ENCODE measurements at regions not wholly inside any gene's neighbourhood (a gene's known extent, or its start where the extent isn't known, plus 50 kb on each side); places are given as distances from the start of the nearest gene placed in this dataset.

DNA sequence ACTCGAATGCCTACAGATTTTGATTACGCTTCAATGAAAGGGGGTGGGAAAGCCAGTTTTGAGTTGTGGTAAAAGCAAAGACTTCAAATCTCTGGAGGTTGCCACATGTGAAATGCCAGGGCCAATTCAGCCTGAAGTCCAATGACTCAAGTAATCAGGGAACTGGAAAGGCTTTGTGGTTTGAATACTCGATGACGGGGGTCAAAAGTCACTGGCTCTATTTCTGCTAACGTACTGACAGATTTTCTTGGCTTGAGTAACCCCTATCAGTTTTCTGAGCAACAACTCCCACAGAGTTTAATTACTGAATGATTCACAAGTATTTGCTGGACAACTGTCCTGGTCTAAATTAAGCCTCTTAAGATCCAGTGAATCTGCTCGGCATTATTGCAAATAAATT is 152.2 kb downstream of the SIPA1L2 start:
- DNase-seq (ENCODE audit: low spot score), result no peak

GRCh38 chr1:232476538-232476950 is 153.4 kb downstream of the SIPA1L2 start:
- no peak for DNase-seq (ENCODE audit: low spot score)

DNA sequence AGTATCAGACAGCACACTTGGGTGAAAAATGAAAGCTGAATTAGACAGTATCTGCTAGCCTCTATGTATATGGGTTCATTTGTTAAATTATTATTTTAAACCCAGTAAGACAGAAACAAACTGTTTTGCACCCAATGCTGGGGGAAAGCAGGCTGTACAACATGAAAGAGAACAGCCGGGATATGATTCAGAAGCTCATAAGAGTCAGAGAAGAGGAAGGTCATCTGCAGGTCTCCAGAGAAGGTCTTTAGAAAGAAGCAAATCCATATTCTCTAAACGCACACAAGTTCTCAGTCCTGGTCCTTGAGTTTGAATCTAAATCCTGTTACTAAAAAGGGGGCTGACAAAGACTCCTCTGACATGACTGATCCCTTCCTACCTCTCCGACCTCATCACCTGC is 155.1 kb downstream of the SIPA1L2 start:
- no peak for DNase-seq (ENCODE audit: low spot score)

DNA sequence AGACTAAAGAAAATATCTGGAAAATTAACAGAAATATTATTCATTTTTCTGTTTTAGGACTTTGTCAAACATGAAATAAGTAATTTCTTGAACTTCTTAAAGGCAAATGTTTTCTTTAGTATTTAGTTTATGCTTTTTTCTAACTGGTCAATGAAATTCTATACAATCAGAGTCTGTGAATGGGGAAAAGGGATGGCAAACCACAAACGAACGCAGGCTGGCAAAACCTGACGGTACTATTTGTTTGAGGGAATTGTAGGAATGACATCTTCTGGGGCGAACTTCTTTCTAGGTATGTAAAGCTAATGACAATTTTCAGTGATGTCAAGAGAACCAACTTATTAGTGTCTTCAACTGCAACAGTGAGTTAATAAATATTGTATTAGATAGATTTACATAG is 156.0 kb downstream of the SIPA1L2 start:
- DNase-seq (ENCODE audit: low spot score), result no peak

GRCh38 chr1:232473324-232473723 is 156.6 kb downstream of the SIPA1L2 start:
- no peak for DNase-seq (ENCODE audit: low spot score)

- no peak for DNase-seq (ENCODE audit: low spot score)
These were observed 157.4 kb downstream of the SIPA1L2 start for GRCh38 chr1:232472485-232473041.

- no peak for DNase-seq (ENCODE audit: low spot score)
These were observed 158.7 kb downstream of the SIPA1L2 start for GRCh38 chr1:232471250-232471649.

DNA sequence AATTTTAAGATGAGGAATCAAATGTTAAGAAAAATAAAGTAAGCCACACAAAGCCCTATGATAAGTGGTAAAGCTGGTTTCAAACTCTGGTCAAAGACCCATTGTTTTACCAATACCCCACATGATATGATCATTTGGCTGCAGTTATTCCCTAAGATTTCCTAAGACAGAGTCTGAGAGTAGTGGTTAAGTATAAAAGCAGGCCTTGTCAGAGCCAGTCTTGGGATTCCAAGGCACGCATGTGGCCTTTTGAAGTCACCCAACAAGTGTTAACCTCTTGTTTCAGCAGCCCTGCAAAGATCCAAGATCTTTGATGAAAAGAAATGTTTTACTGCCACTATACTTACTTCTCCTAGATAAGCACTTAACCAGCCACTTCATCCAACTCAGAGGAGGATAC is 159.2 kb downstream of the SIPA1L2 start:
- no peak for DNase-seq (ENCODE audit: low spot score)

DNA sequence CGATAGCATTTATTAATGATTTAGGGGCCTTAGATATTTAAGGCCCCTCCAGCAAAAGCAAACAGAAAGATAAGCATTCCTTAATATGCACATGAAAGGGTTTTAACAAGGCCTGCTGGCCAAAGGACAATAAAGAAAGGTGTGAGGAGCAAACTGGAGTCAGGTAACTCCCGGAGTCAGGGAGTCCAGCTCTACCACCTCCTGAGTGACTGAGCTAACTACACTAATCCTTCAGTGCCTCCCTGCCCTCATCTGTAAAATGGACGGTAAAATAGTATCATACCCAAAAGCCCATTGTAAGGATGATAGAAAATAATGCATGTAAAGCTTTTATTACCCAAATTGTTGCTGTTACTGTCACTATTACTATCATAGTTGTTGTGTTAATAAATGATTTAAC is 161.7 kb downstream of the SIPA1L2 start:
- no peak for DNase-seq (ENCODE audit: low spot score)

DNA sequence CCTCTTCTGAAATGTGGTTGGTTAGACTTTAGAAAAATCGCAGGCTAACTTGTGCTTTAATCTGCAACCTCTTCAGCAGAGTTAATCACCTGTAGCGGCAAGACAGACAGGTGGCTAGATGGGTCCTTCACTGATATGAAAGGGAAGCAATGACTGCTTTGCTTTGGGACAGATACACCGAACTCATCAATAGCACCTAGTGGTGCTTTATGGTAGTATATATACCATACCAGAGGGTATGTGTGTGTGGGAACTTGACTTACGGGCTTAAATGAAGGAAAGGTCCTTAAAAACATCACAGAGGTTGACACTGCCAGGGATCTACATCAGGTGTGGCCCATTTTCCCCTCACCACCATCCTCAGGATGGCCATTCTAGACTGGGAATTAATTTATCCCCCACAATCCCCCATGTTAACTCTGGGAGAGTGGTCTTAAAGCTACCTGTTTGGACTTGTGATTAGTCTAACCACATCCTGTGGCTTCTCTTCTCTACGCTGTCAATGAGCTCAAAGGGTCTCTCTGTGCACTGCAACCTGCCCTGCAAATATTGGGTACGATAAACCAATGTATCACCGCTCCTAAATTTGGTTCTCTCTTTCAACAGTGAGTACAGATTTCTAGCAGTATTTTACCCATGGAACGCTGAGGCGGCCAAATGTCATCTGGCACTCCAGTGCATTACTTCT is 162.7 kb downstream of the SIPA1L2 start:
- no peak for DNase-seq (ENCODE audit: low spot score)

- no peak for DNase-seq (ENCODE audit: low spot score)
These were observed 165.6 kb downstream of the SIPA1L2 start for GRCh38 chr1:232464325-232464724.

GRCh38 chr1:232463225-232463624 is 166.7 kb downstream of the SIPA1L2 start:
- no peak for DNase-seq (ENCODE audit: low spot score)

DNA sequence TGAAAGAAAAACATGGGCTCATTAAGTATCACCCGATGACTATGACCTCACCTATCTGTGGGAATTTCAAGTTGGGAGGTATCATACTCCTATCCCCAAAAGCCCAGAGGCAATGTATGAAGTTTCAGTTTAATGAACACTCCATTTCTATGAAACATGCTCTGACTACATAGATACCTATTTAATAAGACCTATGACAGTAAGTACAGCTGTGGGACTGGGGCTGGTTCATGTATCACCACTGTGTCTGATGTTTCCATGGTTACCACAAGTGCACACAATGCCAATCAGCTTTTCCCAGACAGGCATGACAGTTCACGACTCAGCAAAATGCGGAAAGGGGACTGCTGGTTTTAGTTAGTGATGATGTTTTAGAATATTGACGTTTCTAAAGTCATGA is 167.7 kb downstream of the SIPA1L2 start:
- no peak for DNase-seq (ENCODE audit: low spot score)

GRCh38 chr1:232459826-232460225 is 170.1 kb downstream of the SIPA1L2 start:
- DNase-seq (ENCODE audit: low spot score), result no peak

DNA sequence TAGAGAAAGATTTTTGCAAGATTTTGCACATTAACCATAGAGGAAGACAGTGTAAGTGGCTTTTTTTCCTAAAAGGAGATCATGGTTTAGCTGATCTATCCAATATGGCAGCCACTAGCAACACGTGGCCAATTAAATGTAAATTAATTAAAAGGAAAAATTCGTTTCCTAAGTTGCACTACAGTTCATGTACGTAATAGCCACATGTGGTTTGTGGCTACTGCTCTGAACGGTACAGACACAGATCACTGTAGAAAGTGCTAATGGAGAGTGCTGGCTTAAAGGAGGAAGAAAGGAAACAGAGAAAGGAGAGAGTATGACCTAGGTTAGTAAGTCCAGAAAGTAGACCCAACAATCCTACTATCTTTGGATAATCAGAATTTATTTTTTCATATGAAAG is 170.8 kb downstream of the SIPA1L2 start:
- DNase-seq (ENCODE audit: low spot score), result no peak

GRCh38 chr1:232457595-232457994 is 172.3 kb downstream of the SIPA1L2 start:
- DNase-seq (ENCODE audit: low spot score), result peak; percentile 34

GRCh38 chr1:232456714-232457113 is 173.2 kb downstream of the SIPA1L2 start:
- DNase-seq (ENCODE audit: low spot score), result no peak

DNA sequence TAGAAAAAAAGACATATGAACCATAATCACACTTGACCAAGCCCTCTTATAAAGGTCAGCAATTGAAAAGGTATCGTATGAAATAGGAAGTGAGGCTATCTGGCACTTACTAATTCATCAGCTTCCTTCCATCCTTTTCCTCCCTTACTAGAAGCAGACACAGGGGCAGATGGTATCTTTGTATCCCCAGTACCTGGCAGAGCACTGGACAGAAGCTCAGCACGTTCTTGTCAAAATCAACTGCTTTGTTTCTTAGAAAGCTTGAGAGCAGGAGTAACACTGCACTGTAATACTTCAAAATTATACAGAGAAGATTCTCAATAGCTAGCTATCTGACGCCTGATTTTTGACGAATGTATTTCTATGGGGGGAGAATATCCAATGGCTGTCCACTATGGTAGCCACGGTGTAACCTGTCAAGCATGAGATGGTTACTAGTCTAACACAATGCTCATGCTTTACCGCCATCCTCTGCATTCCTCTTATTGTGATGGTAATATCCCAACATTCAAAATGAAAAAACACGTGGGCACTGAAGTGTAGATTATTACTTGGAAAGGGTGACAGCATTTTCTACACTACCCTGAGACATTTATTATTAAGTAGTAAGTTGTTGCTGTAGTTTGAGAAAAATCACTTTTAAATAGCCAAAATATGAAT is 175.6 kb downstream of the SIPA1L2 start:
- no peak for DNase-seq (ENCODE audit: low spot score)

DNA sequence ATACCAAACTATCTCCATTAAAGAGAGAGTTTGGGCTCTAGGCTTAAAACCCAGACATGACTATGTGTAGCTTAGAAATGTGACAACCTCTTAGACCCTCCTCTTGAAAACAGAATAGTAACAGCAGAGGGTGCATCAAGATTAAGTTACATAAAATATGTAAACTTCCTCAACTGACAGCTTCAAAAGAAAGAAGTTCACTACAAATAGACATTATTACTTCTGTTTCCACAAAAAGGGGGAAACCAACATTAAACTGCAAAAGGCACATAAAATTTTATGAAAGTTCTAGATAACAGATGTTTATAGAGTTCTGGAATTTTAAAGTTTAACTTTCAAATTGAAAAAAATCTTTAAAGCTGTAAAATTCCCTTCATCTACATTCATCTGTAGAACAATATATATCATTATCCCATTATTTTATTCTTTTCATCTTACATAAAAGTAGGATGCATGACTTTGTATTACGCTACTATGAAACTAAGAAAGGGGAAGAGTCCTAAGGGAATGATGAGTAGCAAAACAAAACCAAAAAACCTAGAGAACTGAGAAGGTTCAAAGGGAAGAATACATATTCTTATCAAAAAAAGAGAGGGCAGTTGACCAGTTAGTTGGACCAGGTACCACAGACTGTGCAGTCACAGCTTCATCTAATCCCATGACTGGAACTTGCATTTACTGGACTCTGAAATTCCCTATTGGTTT is 177.0 kb downstream of the SIPA1L2 start:
- no peak for DNase-seq (ENCODE audit: low spot score)

DNA sequence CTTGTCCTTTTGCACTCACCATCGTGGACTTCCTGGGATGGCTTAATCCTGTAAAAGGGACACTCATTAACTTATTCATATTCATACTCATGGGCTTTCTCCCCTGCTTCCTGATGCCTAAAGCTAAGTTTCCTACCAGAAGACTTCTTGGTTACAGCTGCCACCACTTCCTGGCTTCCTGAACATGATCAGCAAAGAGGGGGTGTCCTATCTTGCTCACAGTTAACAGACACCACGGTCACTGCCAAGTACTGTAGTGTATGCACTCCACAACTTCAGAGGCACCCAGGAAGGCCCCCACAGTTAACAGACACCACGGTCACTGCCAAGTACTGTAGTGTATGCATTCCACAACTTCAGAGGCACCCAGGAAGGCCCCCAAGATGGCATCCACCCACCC is 177.8 kb downstream of the SIPA1L2 start:
- no peak for DNase-seq (ENCODE audit: low spot score)

DNA sequence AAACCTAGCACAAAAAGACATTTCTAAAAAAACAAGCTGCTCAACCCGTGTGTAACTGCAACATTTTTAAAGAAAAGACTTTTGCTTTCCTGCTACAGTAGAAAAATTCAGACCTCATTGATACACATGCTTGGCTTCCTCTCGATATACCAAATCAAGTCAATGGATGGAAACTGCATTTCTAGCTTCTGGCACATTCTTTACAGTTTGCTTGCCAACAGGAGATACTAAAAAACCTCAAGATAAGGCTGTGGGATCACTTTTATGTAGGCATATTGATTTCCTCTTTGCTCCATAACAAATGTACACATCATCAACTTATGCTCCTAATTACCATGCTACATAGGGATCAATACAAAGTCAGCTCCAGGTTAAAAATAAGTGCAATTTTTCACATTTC is 178.4 kb downstream of the SIPA1L2 start:
- DNase-seq (ENCODE audit: low spot score), result no peak

DNA sequence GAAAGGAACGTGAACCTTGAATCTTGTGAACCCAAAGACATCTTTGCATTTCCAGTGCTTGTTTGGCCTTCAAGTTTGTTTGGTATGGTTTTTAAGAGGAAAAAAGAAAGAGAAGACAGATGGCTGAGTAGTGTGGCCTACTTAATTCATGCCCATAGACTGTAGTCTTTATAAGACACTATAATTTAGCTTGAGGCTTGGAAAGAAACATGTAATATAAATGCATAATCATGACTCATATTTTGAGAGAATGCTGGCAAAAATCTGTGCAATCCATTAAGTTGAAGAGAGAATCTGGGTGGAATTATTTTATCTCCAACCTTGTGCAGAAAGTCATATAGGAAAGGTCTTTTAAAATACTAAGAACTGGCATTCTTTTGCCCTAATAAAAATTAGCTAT is 179.3 kb downstream of the SIPA1L2 start:
- no peak for DNase-seq (ENCODE audit: low spot score)

GRCh38 chr1:232447125-232447524 is 182.8 kb downstream of the SIPA1L2 start:
- no peak for DNase-seq (ENCODE audit: low spot score)

All from CD4-positive, alpha-beta T cell treated with Interleukin-15 for 4 hours (primary cell).